ENCODE measurements at regions not wholly inside any gene's neighbourhood (a gene's known extent, or its start where the extent isn't known, plus 50 kb on each side); places are given as distances from the start of the nearest gene placed in this dataset.
A peak's percentile ranks its signal among the peaks of the same experiment; 100 is the strongest.

DNA sequence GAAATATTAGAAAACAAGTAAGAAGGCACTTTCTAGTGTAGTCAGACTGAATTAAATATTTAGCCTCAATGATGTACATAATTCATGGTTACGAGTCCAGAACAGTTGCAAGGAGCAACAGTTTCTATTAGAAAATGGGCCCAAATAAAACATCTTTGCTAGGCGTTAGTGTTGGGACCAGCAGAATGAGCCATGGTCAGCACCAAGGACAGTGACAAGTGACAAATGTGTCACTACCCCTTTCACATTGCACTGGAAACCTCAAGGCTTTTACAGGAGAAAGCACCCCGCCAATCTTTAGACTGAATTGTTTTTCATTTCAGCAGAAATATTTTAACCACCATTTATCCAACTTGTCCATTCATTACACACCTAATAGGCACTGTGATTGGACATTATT lies 301.3 kb upstream of the ADCY2 start:
- TF ChIP-seq REST (IDR thresholded peaks at IDR 0.05; ENCODE audit: insufficient read depth in 1 of 2, low read depth in 2 of 2, low read length in 2 of 2) (peak; percentile 74 to 94), POLR2AphosphoS5 (IDR thresholded peaks at IDR 0.05; ENCODE audit: low read depth, low read length) (no peak)

DNA sequence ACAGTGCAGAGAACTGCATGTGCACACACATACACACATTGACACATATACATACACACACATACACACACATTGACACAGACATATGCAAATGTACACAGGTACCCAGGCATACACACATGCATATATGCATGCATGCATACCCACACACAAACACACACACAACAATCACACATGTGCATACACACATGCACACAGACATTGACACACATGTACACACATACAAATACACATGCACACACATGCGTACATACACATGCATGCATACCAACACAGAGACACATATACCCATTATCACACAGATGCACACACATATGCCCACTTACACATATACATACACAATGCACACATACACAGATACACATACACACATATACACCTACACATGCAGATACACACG lies 299.6 kb upstream of the ADCY2 start:
- TF ChIP-seq SIN3A (IDR thresholded peaks at IDR 0.05; ENCODE audit: borderline replicate concordance, insufficient read depth, low read length) (no peak), POLR2AphosphoS5 (IDR thresholded peaks at IDR 0.05; ENCODE audit: low read depth, low read length) (no peak)

DNA sequence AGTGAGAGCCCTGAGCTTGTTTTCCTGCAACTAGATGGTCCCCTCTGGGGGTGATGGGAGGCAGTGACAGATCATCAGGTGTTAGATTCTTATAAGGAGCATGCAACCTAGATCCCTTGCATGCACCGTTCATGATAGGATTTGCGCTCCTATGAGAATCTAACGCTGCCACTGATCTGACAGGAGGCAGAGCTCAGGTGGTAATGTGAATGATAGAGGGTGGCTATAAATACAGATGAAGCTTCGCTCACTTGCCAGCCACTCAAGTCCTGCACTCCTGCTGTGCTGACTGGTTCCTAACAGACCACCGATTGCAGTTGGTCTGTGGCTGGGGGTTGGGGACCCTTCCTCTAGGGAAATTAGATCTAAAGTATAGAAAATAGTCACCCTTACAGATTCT lies 290.6 kb upstream of the ADCY2 start:
- TF ChIP-seq TAF1 (IDR thresholded peaks at IDR 0.05; ENCODE audit: borderline replicate concordance, insufficient read depth, low read length) (no peak), POLR2AphosphoS5 (IDR thresholded peaks at IDR 0.05; ENCODE audit: low read depth, low read length) (no peak), FOXP2 (optimal IDR thresholded peaks at IDR 0.05; ENCODE audit: borderline replicate concordance, extremely low read depth, extremely low read length, insufficient read depth) (no peak), REST (IDR thresholded peaks at IDR 0.05; ENCODE audit: insufficient read depth in 1 of 2, low read depth in 2 of 2, low read length in 2 of 2) (no peak), SIN3A (IDR thresholded peaks at IDR 0.05; ENCODE audit: borderline replicate concordance, insufficient read depth, low read length) (no peak)

- no peak for TF ChIP-seq SIN3A (IDR thresholded peaks at IDR 0.05; ENCODE audit: borderline replicate concordance, insufficient read depth, low read length)
- TF ChIP-seq REST (IDR thresholded peaks at IDR 0.05; ENCODE audit: insufficient read depth in 1 of 2, low read depth in 2 of 2, low read length in 2 of 2) = no peak
- TF ChIP-seq TAF1 (IDR thresholded peaks at IDR 0.05; ENCODE audit: borderline replicate concordance, insufficient read depth, low read length) = no peak
- no peak for TF ChIP-seq POLR2AphosphoS5 (IDR thresholded peaks at IDR 0.05; ENCODE audit: low read depth, low read length)
- TF ChIP-seq FOXP2 (optimal IDR thresholded peaks at IDR 0.05; ENCODE audit: borderline replicate concordance, extremely low read depth, extremely low read length, insufficient read depth) = no peak
Observed at GRCh38 chr5:7117961-7118360, 278.0 kb upstream of the ADCY2 start.

- TF ChIP-seq POLR2AphosphoS5 (IDR thresholded peaks at IDR 0.05; ENCODE audit: low read depth, low read length) = no peak
- TF ChIP-seq TAF1 (IDR thresholded peaks at IDR 0.05; ENCODE audit: borderline replicate concordance, insufficient read depth, low read length) = no peak
- TF ChIP-seq REST (IDR thresholded peaks at IDR 0.05; ENCODE audit: insufficient read depth in 1 of 2, low read depth in 2 of 2, low read length in 2 of 2) = no peak
- TF ChIP-seq SIN3A (IDR thresholded peaks at IDR 0.05; ENCODE audit: borderline replicate concordance, insufficient read depth, low read length) = no peak
- no peak for TF ChIP-seq FOXP2 (optimal IDR thresholded peaks at IDR 0.05; ENCODE audit: borderline replicate concordance, extremely low read depth, extremely low read length, insufficient read depth)
Observed at GRCh38 chr5:7131680-7132079, 264.3 kb upstream of the ADCY2 start.
